Bronchial epithelial cell (primary cell): ENCODE measurements at regions not wholly inside any gene's neighbourhood (a gene's known extent, or its start where the extent isn't known, plus 50 kb on each side); places are given as distances from the start of the nearest gene placed in this dataset.

Experiments
- DNase-seq: peaks from one replicate; pipeline ENCODE4 v3.0.0-alpha.2; 2010; ENCODE audit warnings: low read depth
- FAIRE-seq: peaks from 2 replicates; lab custom pipeline; 2011; peaks lifted over from hg19 to GRCh38; lab: Jason Lieb, UNC
- H3K27me3 ChIP-seq: 2 replicates; pipeline ENCODE4 v1.5.1; 2011; ENCODE audit warnings: low read length; ENCODE audit not compliant: control insufficient read depth, insufficient read depth
- H3K36me3 ChIP-seq: 2 replicates; pipeline ENCODE4 v1.5.1; 2011; ENCODE audit warnings: low read length; ENCODE audit not compliant: control insufficient read depth, insufficient read depth
- H3K4me3 ChIP-seq: 2 replicates; pipeline ENCODE4 v1.5.1; 2011; ENCODE audit warnings: mild to moderate bottlenecking, low read depth, low read length, control low read depth
- TF ChIP-seq, protein P1 (sequence below): IDR thresholded peaks from 2 replicates; pipeline ENCODE4 v1.5.1; 2011; ENCODE audit warnings: mild to moderate bottlenecking, moderate library complexity, low read length, control low read depth, inconsistent platforms; ENCODE audit not compliant: insufficient read depth, severe bottlenecking

DNA sequence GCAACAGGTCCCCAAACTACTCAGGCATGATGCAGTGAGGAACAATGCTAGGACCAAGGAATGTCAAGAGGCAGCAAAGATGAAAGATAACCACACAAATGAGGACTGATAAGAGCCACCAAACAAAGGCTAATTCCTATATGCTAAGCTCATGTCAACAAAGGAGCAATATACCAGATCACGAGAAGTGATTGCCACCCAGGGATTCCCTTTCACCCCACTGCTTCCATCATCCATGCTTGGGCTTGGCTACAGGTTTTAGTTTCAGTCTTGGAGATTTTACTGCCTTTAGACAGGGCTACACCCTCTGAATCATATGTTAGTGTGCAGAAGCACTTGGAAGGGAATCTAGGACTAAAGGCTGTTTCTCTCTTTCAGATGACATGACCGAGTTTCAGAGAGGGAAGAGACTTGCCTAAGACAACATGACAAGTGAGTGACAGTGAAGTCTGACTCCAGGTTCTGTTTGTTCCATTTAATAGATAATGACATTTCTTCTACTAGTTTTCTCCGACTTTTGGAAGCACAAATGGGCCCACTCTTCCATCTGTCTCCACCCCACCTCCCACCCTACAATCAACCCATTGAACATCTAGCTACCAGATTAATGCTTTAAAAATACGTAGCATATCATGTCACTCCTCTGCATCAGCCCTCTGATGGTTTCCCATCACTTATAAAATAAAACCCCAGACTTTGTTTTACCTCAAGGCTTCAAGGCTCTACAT, 173.5 kb upstream of the LRRN1 start:
- Histone ChIP-seq H3K4me3 (no peak overlapping the region), H3K36me3 (no peaks in the 10 kb centered on the region), H3K27me3 (no peaks in the 10 kb centered on the region)
- DNase-seq (peak; percentile 18), FAIRE-seq (no peak)
- TF ChIP-seq, protein P1, sequence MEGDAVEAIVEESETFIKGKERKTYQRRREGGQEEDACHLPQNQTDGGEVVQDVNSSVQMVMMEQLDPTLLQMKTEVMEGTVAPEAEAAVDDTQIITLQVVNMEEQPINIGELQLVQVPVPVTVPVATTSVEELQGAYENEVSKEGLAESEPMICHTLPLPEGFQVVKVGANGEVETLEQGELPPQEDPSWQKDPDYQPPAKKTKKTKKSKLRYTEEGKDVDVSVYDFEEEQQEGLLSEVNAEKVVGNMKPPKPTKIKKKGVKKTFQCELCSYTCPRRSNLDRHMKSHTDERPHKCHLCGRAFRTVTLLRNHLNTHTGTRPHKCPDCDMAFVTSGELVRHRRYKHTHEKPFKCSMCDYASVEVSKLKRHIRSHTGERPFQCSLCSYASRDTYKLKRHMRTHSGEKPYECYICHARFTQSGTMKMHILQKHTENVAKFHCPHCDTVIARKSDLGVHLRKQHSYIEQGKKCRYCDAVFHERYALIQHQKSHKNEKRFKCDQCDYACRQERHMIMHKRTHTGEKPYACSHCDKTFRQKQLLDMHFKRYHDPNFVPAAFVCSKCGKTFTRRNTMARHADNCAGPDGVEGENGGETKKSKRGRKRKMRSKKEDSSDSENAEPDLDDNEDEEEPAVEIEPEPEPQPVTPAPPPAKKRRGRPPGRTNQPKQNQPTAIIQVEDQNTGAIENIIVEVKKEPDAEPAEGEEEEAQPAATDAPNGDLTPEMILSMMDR = no peak

DNA sequence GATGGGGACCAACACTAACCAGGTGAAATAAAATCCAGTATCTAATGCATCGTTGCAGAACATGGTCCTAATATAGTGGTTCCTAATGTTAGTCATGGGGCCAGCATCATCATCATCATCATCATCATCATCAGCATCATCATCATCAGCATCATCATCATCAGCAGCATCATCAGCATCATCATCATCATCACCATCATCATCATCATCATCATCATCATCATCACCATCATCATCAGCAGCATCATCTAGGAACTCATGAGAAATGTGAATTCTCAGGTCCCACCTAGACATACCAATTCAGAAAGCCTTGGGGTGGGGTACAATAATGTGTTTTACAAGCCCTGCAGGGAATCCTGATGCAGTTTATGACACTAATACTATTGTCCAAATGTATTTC, 179.4 kb upstream of the LRRN1 start:
- Histone ChIP-seq H3K4me3 (no peak overlapping the region), H3K36me3 (no peaks in the 10 kb centered on the region), H3K27me3 (no peaks in the 10 kb centered on the region)
- no peak for FAIRE-seq
- TF ChIP-seq, protein P1 = no peak
- no peak for DNase-seq

DNA sequence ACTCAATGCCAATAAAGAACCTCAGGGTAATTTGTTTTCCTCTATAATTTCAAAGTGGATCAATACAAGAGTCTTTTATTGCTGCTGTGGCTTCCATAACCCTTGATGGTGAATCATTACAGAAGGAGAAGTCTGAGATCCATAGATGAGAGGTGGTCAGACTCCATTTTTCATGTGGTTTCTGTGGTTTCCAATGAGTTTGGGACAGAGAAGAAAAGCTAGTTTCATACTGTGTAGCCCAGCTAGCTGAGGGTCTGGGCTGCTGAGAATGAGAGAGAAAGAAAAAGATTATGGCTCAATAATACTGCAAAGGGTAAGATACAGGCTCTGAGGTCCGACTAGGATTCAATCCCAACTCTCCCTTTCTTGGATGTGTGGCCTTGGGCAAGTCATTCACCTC, 180.6 kb upstream of the LRRN1 start:
- FAIRE-seq = no peak
- Histone ChIP-seq H3K36me3 (no peaks in the 10 kb centered on the region), H3K4me3 (no peak overlapping the region), H3K27me3 (no peaks in the 10 kb centered on the region)
- no peak for DNase-seq
- TF ChIP-seq, protein P1 = no peak

DNA sequence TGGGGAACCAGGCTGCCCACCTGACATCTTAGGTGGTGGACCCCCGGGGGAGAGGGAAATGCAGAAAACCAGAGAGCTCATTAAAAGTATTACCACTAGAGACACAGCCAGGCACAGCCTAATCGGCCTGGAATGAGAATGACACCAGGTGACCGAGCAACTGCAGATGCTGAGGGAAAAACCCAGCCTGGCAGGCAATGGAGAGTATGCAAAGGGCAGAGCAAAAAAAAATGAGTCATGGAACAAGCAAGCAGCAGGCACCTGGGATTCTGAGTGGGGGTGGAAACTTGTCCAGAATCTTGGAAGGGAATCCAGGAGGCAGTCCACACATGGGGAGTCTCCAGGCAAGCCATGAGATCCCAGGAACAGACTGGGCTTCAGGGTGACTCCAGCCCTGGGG, 183.7 kb upstream of the LRRN1 start:
- Histone ChIP-seq H3K36me3 (no peaks in the 10 kb centered on the region), H3K4me3 (no peak overlapping the region), H3K27me3 (no peaks in the 10 kb centered on the region)
- peak; percentile 29 for DNase-seq
- no peak for FAIRE-seq
- TF ChIP-seq, protein P1 = no peak

DNA sequence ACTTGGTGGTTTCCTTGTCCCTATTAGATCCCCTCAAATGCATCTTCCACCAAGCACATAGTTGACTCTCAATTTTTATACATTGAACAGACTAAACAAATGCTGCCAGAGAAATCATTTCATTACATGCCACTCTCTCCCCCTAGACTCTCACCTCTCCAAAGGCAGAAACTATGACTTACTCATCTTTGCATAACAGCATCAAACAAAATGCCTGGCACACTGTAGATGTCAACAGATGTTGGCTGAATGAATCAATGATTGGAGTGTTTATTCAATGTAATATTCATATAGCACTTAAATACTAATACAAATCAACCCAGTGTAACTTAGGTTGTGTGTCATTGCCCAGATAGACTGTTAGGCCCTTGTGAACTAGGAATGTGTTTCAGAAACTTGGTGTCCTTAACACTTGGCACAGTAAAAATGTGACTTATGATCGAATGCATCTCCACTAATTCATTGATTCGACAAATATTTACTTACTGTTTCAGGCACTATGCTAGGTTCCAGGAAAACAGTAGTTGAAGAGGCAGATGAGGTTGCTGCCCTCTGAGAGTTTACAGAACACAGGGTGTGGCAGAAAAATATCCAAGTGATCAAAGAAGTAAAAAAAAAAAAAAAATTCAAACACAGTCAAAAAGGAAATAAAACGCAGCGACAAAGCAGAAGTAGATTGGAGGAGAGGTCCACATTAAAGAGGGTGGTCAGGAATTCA, 188.5 kb upstream of the LRRN1 start:
- FAIRE-seq (no peak), DNase-seq (no peak)

More for the DNA sequence above, 188.5 kb upstream of the LRRN1 start:
- H3K4me3 ChIP-seq = no peak overlapping the region
- H3K36me3 ChIP-seq = no peaks in the 10 kb centered on the region
- no peaks in the 10 kb centered on the region for H3K27me3 ChIP-seq
- TF ChIP-seq, protein P1 = no peak
